ENCODE measurements at regions not wholly inside any gene's neighbourhood (a gene's known extent, or its start where the extent isn't known, plus 50 kb on each side); places are given as distances from the start of the nearest gene placed in this dataset.

DNA sequence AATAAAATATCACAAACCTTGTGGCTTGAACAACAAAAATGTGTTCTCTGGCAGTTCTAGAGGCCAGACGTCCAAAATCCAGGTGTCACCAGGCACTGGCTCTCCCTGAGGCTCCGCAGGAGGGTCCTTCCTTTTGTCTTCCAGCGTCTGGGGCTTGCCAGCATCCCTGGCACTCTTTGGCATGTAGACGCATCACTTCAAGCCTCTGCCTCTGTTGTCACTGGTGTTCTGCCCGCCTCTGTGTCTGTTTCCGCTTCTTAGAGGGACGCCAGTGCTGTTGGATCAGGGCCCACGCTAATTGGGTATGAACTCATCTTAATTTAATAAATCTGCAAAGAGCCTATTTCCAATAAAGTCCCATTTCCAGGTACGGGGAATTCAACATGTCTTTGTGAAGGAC is 273.7 kb upstream of the C1orf174 start:
- TF ChIP-seq, protein P1, sequence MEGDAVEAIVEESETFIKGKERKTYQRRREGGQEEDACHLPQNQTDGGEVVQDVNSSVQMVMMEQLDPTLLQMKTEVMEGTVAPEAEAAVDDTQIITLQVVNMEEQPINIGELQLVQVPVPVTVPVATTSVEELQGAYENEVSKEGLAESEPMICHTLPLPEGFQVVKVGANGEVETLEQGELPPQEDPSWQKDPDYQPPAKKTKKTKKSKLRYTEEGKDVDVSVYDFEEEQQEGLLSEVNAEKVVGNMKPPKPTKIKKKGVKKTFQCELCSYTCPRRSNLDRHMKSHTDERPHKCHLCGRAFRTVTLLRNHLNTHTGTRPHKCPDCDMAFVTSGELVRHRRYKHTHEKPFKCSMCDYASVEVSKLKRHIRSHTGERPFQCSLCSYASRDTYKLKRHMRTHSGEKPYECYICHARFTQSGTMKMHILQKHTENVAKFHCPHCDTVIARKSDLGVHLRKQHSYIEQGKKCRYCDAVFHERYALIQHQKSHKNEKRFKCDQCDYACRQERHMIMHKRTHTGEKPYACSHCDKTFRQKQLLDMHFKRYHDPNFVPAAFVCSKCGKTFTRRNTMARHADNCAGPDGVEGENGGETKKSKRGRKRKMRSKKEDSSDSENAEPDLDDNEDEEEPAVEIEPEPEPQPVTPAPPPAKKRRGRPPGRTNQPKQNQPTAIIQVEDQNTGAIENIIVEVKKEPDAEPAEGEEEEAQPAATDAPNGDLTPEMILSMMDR (IDR thresholded peaks at IDR 0.05): no peak
- no peak for TF ChIP-seq POLR2A (IDR thresholded peaks at IDR 0.05)
